AG09309 (cell line): ENCODE measurements at regions not wholly inside any gene's neighbourhood (a gene's known extent, or its start where the extent isn't known, plus 50 kb on each side); places are given as distances from the start of the nearest gene placed in this dataset.

ENCODE experiments used
- DNase-seq: peaks from one replicate; pipeline ENCODE4 v3.0.0-alpha.2; 2010; ENCODE audit warnings: low read depth
- H3K4me3 ChIP-seq: 2 replicates; pipeline ENCODE4 v1.5.1; 2011; ENCODE audit warnings: mild to moderate bottlenecking, low read depth, low read length, moderate library complexity; ENCODE audit not compliant: control insufficient read depth
- CTCF ChIP-seq: IDR thresholded peaks from 2 replicates; pipeline ENCODE4 v1.5.1; 2011; ENCODE audit warnings: mild to moderate bottlenecking, low read depth, low read length, inconsistent platforms; ENCODE audit not compliant: insufficient read depth, control insufficient read depth; ENCODE audit errors: missing control alignments

- no peak for TF ChIP-seq CTCF
- no peak for DNase-seq
- no peak overlapping the region for H3K4me3 ChIP-seq
Measured at GRCh38 chr1:99580451-99580850, 65.5 kb upstream of the PALMD start.

- no peak overlapping the region for H3K4me3 ChIP-seq
- TF ChIP-seq CTCF, result no peak
- DNase-seq, result no peak
Measured at GRCh38 chr1:99587008-99587407, 58.9 kb upstream of the PALMD start.

- no peak for DNase-seq
- no peak overlapping the region for H3K4me3 ChIP-seq
- no peak for TF ChIP-seq CTCF
Measured at GRCh38 chr1:99589186-99589636, 56.7 kb upstream of the PALMD start.

GRCh38 chr1:99590578-99591209 lies 55.2 kb upstream of the PALMD start:
- peak; percentile 71 for DNase-seq
- TF ChIP-seq CTCF, result no peak
- no peak overlapping the region for H3K4me3 ChIP-seq

GRCh38 chr1:99591886-99592285 lies 54.0 kb upstream of the PALMD start:
- DNase-seq, result no peak
- no peak overlapping the region for H3K4me3 ChIP-seq
- TF ChIP-seq CTCF, result no peak

- TF ChIP-seq CTCF, result no peak
- DNase-seq, result no peak
- no peak overlapping the region for H3K4me3 ChIP-seq
Measured at GRCh38 chr1:99594205-99594604, 51.7 kb upstream of the PALMD start.
